ENCODE measurements at regions not wholly inside any gene's neighbourhood (a gene's known extent, or its start where the extent isn't known, plus 50 kb on each side); places are given as distances from the start of the nearest gene placed in this dataset.

GRCh38 chr5:133897431-133897830 is 71.0 kb downstream of the C5orf15 start:
- no peak overlapping the region for H3K27ac ChIP-seq (ENCODE audit: low read depth, low read length)
- H3F3A ChIP-seq (ENCODE audit: control insufficient read depth, insufficient read depth) = no peaks in the 10 kb centered on the region
- H3K79me2 ChIP-seq (ENCODE audit: control insufficient read depth, low read length) = no peaks in the 10 kb centered on the region
- H3K9me2 ChIP-seq (replicated peaks; ENCODE audit: control insufficient read depth, low read length) = no peaks in the 10 kb centered on the region
- TF ChIP-seq CTCF (IDR thresholded peaks at IDR 0.05; ENCODE audit: low read depth, low read length, poor library complexity, severe bottlenecking) (no peak), EZH2phosphoT487 (IDR thresholded peaks at IDR 0.05; ENCODE audit: borderline replicate concordance, low read length) (no peak)
- H3K4me1 ChIP-seq (ENCODE audit: control insufficient read depth, low read length) = peaks cover 38% of the 10 kb centered on the region
- H3K4me2 ChIP-seq (ENCODE audit: low read length) = no peak overlapping the region
- H3K9me3 ChIP-seq (ENCODE audit: control insufficient read depth, insufficient read depth, low read length) = no peaks in the 10 kb centered on the region
- H3K4me3 ChIP-seq (ENCODE audit: low read length) = no peak overlapping the region
- H3K36me3 ChIP-seq (ENCODE audit: control insufficient read depth, low read length) = no peaks in the 10 kb centered on the region
- no peaks in the 10 kb centered on the region for H3K27me3 ChIP-seq (ENCODE audit: control insufficient read depth, low read length)
- no peaks in the 10 kb centered on the region for H4K20me1 ChIP-seq (ENCODE audit: control insufficient read depth, insufficient read depth, low read depth, low read length)

GRCh38 chr5:133896873-133897272 is 71.6 kb downstream of the C5orf15 start:
- H3K79me2 ChIP-seq (ENCODE audit: control insufficient read depth, low read length) = no peaks in the 10 kb centered on the region
- no peaks in the 10 kb centered on the region for H3K9me2 ChIP-seq (replicated peaks; ENCODE audit: control insufficient read depth, low read length)
- peaks cover 38% of the 10 kb centered on the region for H3K4me1 ChIP-seq (ENCODE audit: control insufficient read depth, low read length)
- no peaks in the 10 kb centered on the region for H3F3A ChIP-seq (ENCODE audit: control insufficient read depth, insufficient read depth)
- no peaks in the 10 kb centered on the region for H4K20me1 ChIP-seq (ENCODE audit: control insufficient read depth, insufficient read depth, low read depth, low read length)
- no peaks in the 10 kb centered on the region for H3K36me3 ChIP-seq (ENCODE audit: control insufficient read depth, low read length)
- H3K27me3 ChIP-seq (ENCODE audit: control insufficient read depth, low read length) = no peaks in the 10 kb centered on the region
- no peak overlapping the region for H3K4me2 ChIP-seq (ENCODE audit: low read length)
- TF ChIP-seq CTCF (IDR thresholded peaks at IDR 0.05; ENCODE audit: low read depth, low read length, poor library complexity, severe bottlenecking) = no peak
- no peak for TF ChIP-seq EZH2phosphoT487 (IDR thresholded peaks at IDR 0.05; ENCODE audit: borderline replicate concordance, low read length)
- no peak overlapping the region for H3K27ac ChIP-seq (ENCODE audit: low read depth, low read length)
- no peaks in the 10 kb centered on the region for H3K9me3 ChIP-seq (ENCODE audit: control insufficient read depth, insufficient read depth, low read length)
- no peak overlapping the region for H3K4me3 ChIP-seq (ENCODE audit: low read length)

GRCh38 chr5:133895979-133896845 is 72.2 kb downstream of the C5orf15 start:
- H3K9me3 ChIP-seq (ENCODE audit: control insufficient read depth, insufficient read depth, low read length) = no peaks in the 10 kb centered on the region
- no peaks in the 10 kb centered on the region for H3K79me2 ChIP-seq (ENCODE audit: control insufficient read depth, low read length)
- no peak overlapping the region for H3K4me2 ChIP-seq (ENCODE audit: low read length)
- H3F3A ChIP-seq (ENCODE audit: control insufficient read depth, insufficient read depth) = no peaks in the 10 kb centered on the region
- no peaks in the 10 kb centered on the region for H3K36me3 ChIP-seq (ENCODE audit: control insufficient read depth, low read length)
- no peak overlapping the region for H3K27ac ChIP-seq (ENCODE audit: low read depth, low read length)
- H3K9me2 ChIP-seq (replicated peaks; ENCODE audit: control insufficient read depth, low read length) = no peaks in the 10 kb centered on the region
- no peak for TF ChIP-seq CTCF (IDR thresholded peaks at IDR 0.05; ENCODE audit: low read depth, low read length, poor library complexity, severe bottlenecking)
- TF ChIP-seq EZH2phosphoT487 (IDR thresholded peaks at IDR 0.05; ENCODE audit: borderline replicate concordance, low read length) = no peak
- H3K4me1 ChIP-seq (ENCODE audit: control insufficient read depth, low read length) = peaks cover 38% of the 10 kb centered on the region
- no peaks in the 10 kb centered on the region for H4K20me1 ChIP-seq (ENCODE audit: control insufficient read depth, insufficient read depth, low read depth, low read length)
- no peak overlapping the region for H3K4me3 ChIP-seq (ENCODE audit: low read length)
- no peaks in the 10 kb centered on the region for H3K27me3 ChIP-seq (ENCODE audit: control insufficient read depth, low read length)
